ENCODE measurements at regions not wholly inside any gene's neighbourhood (a gene's known extent, or its start where the extent isn't known, plus 50 kb on each side); places are given as distances from the start of the nearest gene placed in this dataset.

GRCh38 chr11:112539741-112540140 is 279.1 kb upstream of the PLET1 start:
- no peak for DNase-seq (ENCODE audit: low read depth)

GRCh38 chr11:112540261-112540660 is 279.6 kb upstream of the PLET1 start:
- no peak for DNase-seq (ENCODE audit: low read depth)

- no peak for DNase-seq (ENCODE audit: low read depth)
Measured at GRCh38 chr11:112541140-112542046, 280.7 kb upstream of the PLET1 start.

GRCh38 chr11:112542479-112542878 is 281.8 kb upstream of the PLET1 start:
- DNase-seq (ENCODE audit: low read depth) = no peak

- no peak for DNase-seq (ENCODE audit: low read depth)
Measured at GRCh38 chr11:112543390-112543789, 282.7 kb upstream of the PLET1 start.

- no peak for DNase-seq (ENCODE audit: low read depth)
Measured at GRCh38 chr11:112548641-112549040, 288.0 kb upstream of the PLET1 start.

GRCh38 chr11:112553205-112553731 is 292.6 kb upstream of the PLET1 start:
- no peak for DNase-seq (ENCODE audit: low read depth)

GRCh38 chr11:112554586-112554985 is 293.9 kb upstream of the PLET1 start:
- DNase-seq (ENCODE audit: low read depth) = no peak

- DNase-seq (ENCODE audit: low read depth) = peak; percentile 62
Measured at GRCh38 chr11:112555491-112556364, 295.1 kb upstream of the PLET1 start.

GRCh38 chr11:112558691-112559090 is 298.0 kb upstream of the PLET1 start:
- no peak for DNase-seq (ENCODE audit: low read depth)

- DNase-seq (ENCODE audit: low read depth) = no peak
Measured at GRCh38 chr11:112563808-112564207, 303.1 kb upstream of the PLET1 start.

GRCh38 chr11:112564228-112564955 is 303.7 kb upstream of the PLET1 start:
- DNase-seq (ENCODE audit: low read depth) = no peak

- DNase-seq (ENCODE audit: low read depth) = no peak
Measured at GRCh38 chr11:112565551-112565950, 304.9 kb upstream of the PLET1 start.

- no peak for DNase-seq (ENCODE audit: low read depth)
Measured at GRCh38 chr11:112566124-112566523, 305.5 kb upstream of the PLET1 start.

GRCh38 chr11:112570333-112570732 is 309.7 kb upstream of the PLET1 start:
- DNase-seq (ENCODE audit: low read depth) = no peak

- no peak for DNase-seq (ENCODE audit: low read depth)
Measured at GRCh38 chr11:112579282-112579681, 318.6 kb upstream of the PLET1 start.

- no peak for DNase-seq (ENCODE audit: low read depth)
Measured at GRCh38 chr11:112580864-112581263, 320.2 kb upstream of the PLET1 start.

GRCh38 chr11:112581747-112582146 is 321.1 kb upstream of the PLET1 start:
- no peak for DNase-seq (ENCODE audit: low read depth)

- DNase-seq (ENCODE audit: low read depth) = no peak
Measured at GRCh38 chr11:112582366-112582765, 321.7 kb upstream of the PLET1 start.

- no peak for DNase-seq (ENCODE audit: low read depth)
Measured at GRCh38 chr11:112583261-112583893, 322.7 kb upstream of the PLET1 start.

- no peak for DNase-seq (ENCODE audit: low read depth)
Measured at GRCh38 chr11:112584672-112585071, 324.0 kb upstream of the PLET1 start.

GRCh38 chr11:112587664-112588063 is 327.0 kb upstream of the PLET1 start:
- DNase-seq (ENCODE audit: low read depth) = no peak

Measured in activated T-cell treated with anti-CD3 and anti-CD28 coated beads for 24 hours (primary cell).